NCI-H748 treated with DMSO at 0.1 percent for 48 hours (cell line): ENCODE measurements at regions not wholly inside any gene's neighbourhood (a gene's known extent, or its start where the extent isn't known, plus 50 kb on each side); places are given as distances from the start of the nearest gene placed in this dataset.
"Not testable (repeated sequence)": the region's sequence is repeated elsewhere in the genome, so short reads cannot be mapped to it uniquely, and the experiment has no call there.

Experiments used
- DNase-seq: peaks from one replicate; lab custom pipeline; 2025; lab: John Stamatoyannopoulos, UW

- DNase-seq, result no peak
These were observed 336.6 kb downstream of the DSC3 start for GRCh38 chr18:30705943-30706342.

GRCh38 chr18:30698571-30698970 is 344.0 kb downstream of the DSC3 start:
- DNase-seq, result no peak

- no peak for DNase-seq
These were observed 346.3 kb downstream of the DSC3 start for GRCh38 chr18:30696201-30696600.

DNA sequence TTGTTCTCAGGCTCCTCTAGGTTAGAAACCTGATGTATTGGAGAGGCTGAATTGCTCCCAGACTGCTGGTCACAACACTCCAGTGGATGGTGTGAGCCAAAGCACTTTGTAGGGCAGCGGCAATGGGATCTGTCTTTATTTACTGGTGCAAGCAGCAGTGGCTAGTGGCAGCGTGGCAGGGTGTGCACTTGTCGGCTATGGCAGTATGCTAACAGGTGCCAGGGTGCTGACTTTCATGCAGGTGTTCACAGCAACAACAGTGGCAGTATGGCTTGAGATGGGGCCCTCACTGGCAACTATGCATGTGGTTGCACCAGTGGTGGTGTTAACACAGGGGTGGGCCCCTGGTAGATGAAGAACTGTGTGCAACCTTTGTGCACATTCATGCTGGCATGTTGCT is 347.8 kb downstream of the DSC3 start:
- no peak for DNase-seq

DNA sequence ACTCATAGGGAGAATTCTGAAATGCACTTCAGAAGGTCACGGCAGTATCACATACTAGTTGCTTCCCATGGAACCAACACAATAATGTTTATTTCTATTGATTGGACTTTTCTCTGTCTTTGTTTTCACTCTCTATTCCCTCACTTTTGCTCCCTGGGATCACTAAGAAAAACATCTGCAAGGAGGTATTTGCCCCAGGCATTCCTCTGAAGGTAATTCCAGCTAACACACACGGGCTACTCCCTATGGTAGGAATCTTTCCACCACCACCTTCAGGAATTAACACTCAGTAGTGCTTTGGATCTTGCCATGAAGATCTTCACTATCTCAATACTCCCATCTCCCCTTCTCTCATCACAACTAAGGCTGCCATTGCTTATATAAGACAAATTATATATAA is 353.3 kb downstream of the DSC3 start:
- no peak for DNase-seq

- DNase-seq, result no peak
These were observed 355.0 kb downstream of the DSC3 start for GRCh38 chr18:30687501-30687900.

- no peak for DNase-seq
These were observed 357.6 kb downstream of the DSC3 start for GRCh38 chr18:30684825-30685481.

- no peak for DNase-seq
These were observed 358.7 kb downstream of the DSC3 start for GRCh38 chr18:30683836-30684235.

DNA sequence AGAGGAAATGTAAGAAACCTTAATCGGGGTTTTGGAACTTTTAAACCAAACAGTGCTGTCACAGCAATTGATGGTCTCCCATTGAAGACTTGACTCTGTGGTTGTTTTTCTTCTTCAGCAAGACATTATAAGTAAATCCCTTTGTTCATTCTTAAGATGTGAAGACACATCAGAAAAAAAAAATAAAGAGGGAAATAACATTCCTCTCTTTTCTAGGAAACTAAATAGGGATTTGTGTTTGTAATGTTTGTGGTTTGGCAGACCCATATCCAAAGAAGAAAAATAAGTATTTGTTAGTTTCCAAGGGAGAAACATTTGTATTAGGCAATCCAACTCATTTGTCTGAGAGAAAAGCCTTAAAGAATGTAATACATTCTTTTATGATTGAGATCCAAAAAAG is 359.9 kb downstream of the DSC3 start:
- no peak for DNase-seq

- no peak for DNase-seq
These were observed 363.1 kb downstream of the DSC3 start for GRCh38 chr18:30679285-30679930.

- not testable (repeated sequence) for DNase-seq
These were observed 364.7 kb downstream of the DSC3 start for GRCh38 chr18:30677813-30678212.

GRCh38 chr18:30676053-30676480 is 366.5 kb downstream of the DSC3 start:
- DNase-seq, result no peak

- no peak for DNase-seq
These were observed 367.0 kb downstream of the DSC3 start for GRCh38 chr18:30675493-30675892.

- DNase-seq, result no peak
These were observed 367.5 kb downstream of the DSC3 start for GRCh38 chr18:30675072-30675471.

GRCh38 chr18:30674596-30674995 is 367.9 kb downstream of the DSC3 start:
- DNase-seq, result no peak

DNA sequence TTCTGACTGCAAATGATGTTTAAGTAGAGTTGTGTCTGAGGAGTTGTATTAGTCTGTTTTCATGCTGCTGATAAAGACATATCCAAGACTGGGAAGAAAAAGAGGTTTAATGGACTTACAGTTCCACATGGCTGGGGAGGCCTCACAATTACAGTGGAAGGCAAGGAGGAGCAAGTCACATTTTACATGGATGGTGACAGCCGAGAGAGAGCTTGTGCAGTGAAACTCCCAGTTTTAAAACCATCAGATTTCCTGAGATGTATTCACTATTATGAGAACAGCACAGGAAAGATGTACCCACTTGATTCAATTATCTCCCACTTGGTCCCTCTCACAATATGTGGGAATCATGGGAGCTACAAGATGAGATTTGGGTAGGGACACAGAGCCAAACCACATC is 370.1 kb downstream of the DSC3 start:
- not testable (repeated sequence) for DNase-seq

- DNase-seq, result no peak
These were observed 384.2 kb downstream of the DSC3 start for GRCh38 chr18:30658306-30658705.

DNA sequence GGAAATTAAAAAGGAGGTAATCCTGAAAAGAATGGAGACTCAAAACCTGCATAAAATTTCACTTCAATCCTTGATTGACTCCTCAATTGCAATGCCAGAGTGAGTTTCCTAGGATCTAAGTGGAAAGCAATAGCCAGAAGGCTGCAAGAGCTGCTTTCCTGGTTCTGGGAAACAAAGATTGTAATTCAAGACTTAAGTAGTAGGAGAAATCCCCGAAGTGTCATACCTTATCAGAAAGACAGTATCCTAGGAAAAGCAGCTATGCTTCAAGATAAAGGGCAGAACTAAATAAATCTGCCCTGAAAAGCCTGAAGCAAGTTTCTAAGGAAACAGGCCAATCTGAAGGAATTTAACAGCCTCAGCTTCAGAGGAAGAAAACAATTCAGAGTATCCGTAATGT is 390.2 kb downstream of the DSC3 start:
- no peak for DNase-seq

- DNase-seq, result no peak
These were observed 392.0 kb downstream of the DSC3 start for GRCh38 chr18:30650499-30650898.

- DNase-seq, result no peak
These were observed 398.4 kb downstream of the DSC3 start for GRCh38 chr18:30644158-30644557.

DNA sequence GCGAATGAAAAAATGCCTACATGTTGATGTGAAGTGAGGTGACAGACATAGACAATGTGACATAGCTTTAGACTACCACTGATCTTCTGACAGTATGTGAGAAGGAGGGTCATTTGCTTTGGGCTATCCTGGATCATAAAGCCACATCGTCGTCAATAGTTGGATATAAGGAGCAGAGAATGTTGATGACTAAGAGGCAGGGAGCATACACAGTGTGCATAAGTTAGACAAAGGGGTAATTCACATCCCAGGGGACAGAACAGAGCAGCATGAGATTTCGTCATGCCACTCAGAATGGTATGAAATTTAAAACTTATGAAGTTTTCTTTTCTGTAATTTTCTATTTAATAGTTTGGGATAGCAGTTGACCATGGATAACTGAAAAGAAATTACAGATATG is 403.2 kb downstream of the DSC3 start:
- DNase-seq, result no peak

DNA sequence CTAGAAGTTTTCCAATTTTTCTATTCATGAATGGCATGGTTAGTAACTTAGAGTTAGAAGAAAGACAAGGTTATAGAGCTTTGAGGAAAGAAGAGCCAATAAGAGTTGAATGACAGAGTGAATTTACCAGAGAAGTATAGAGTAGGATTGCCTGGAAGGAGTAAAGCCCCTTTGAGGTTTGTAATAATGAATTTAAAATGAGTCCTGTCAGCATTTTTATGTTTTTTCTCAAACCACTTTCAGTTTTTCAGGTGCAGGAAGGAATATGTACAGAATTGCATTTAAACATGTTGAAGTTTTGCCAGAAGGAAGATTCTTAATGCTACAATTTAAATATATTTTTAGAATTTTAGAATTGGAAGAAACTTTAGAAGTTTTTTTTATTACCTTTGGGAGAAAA is 408.3 kb downstream of the DSC3 start:
- DNase-seq, result no peak

GRCh38 chr18:30632071-30632698 is 410.4 kb downstream of the DSC3 start:
- no peak for DNase-seq

DNA sequence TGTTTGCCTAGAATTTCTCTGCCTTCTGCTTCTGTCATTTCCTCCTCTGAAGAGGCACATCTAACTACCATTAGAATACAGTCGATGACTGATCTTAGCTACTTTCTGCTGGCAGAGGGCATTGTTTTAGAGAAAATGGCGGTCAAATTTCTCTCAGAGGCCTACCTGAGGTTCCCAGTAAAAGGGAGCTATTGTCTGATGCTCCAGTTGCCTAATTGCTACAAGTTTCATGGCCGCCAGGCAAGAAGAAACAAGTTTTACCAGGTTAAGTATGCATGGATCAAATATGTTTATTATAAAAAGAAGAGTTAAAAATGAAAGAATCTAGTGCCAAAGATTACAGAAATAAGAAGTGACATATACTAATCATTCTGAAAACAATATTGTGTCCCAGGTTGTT is 416.6 kb downstream of the DSC3 start:
- DNase-seq, result no peak
